ENCODE measurements at regions not wholly inside any gene's neighbourhood (a gene's known extent, or its start where the extent isn't known, plus 50 kb on each side); places are given as distances from the start of the nearest gene placed in this dataset.

DNA sequence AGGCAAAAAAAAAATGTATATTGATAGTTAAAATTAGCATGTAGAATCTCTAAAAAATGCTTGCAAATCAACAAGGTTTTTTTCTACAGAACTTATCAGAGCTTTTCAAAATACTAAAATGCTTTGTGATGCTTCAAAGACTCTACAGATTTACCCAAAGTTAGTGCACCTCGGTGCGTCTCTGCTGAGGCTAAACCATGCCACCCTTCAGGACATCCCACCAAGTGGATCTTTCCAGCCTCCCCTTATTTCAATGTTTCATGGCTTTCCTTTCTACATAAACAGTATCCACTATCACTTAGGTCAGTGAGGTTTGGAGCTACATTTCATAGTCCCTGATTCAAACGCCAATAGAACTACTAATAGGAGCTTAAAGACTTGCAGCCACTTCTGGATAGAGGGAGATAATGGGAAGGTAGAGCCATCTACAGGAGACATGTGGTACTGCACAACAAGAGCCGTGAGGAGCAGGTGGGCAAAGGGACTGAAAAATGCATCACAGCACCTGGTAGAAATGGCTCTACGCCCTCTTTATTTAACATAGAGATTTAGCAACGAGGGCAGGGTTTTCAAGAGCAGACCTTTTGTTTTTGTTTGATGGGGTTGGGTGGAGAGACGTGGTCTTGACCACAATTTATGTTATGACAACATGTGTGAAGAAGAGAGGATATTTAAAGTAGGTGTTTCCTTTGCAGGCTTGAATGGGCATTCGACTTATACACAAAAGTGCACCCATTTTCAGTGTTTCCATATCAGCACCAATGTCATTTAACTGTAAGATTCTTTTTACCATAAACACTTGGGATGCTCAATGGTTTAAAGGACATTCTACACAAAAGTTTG is 56.1 kb upstream of the SLC35G4 start:
- peak; percentile 48 for DNase-seq (ENCODE audit: low spot score)

DNA sequence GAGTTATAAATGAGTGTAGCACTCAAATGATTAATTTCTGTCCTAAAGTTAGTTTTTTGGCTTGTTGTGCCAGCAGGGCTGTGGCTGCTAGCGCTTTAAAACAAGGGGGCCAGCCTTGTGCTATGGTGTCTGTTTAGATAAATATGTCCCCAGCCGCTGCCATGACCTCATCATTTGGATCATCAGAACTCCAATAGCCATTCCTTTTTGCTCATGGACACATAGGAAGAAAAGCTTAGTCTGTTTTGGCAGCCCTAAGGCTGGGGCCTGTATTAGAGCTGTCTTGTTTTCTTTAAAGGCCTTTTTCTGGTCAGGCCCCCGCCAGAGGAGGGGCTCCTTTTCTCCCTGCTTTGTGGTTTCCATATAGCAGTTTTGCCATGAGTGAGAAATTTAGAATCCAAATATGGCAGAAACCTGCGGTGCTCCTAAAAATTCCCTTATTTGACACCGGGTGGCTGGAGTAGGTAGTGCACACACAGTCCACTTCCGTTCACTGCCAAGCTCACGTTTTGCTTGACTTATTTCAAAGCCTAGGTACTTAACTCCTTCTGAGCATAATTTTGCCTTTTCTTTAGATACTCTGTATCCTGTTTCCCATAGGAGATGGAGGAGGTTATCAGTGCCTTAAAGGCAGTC is 60.4 kb upstream of the SLC35G4 start:
- DNase-seq (ENCODE audit: low spot score), result no peak

DNA sequence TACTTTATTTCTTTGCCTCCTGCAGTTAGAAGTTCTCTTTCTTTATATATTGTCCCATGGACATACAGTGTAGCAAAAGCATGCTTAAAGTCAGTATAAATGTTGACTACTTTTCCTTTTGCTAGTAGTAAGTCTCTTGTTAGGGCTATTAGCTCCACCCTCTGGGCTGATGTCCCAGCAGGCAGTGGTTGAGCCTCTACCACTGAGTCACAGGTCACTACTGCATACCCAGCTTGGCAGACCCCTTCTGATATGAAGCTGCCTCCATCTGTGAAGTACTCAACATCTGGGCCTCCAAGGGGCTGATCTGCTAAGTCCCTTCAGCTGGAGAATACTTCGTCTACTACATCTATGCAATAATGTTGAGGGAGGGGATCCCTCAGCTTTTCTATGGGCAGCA is 61.0 kb upstream of the SLC35G4 start:
- DNase-seq (ENCODE audit: low spot score), result no peak

- no peak for DNase-seq (ENCODE audit: low spot score)
Measured at GRCh38 chr18:11544060-11544633, 65.2 kb upstream of the SLC35G4 start.

- DNase-seq (ENCODE audit: low spot score), result no peak
Measured at GRCh38 chr18:11541179-11541578, 68.2 kb upstream of the SLC35G4 start.

DNA sequence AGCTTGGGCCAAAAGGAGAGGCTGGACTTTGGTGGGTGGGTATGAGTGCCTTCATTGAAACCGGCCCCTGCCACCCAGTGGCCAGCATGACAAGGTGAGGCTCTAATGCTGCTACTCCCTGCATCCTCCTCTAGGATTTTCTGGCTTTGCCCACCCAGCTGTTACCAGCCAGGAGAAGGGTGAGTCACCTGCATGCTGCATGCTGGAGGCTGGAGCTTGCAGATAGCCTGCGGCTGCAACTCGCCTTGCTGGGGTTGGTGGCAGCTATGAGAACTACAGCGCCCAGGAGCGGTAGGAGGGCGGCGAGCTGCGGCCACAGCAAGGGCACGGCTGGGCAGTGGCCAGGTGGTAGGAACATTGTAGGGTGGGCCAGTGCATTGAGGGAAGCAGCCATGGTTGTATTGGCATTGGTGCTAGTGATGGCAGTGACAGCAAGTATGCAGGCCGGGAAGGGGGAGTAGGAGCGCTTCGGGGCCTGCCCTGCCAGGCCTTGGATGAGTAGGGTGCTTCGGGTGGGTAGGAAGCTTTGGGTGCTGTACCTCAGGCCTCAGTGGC is 75.4 kb upstream of the SLC35G4 start:
- DNase-seq (ENCODE audit: low spot score), result no peak

DNA sequence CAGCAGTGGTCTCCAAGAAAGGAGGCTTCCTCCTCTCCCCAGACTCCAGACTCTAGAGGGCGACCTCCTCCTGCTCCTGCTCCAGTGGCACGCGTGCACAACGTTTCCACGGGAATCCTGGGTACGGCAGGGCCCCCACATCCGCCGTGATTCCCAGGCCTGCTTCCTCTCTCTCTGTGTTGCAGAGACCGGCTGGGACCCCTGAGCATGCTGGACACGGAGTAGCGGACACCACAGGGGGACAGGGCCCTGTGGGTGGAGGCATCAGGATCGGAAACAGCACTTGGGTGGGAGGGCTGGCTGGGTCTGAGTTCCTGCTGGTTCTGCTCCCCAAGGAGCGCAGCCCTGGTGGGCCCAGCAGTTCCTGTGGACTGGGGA is 75.9 kb upstream of the SLC35G4 start:
- no peak for DNase-seq (ENCODE audit: low spot score)

DNA sequence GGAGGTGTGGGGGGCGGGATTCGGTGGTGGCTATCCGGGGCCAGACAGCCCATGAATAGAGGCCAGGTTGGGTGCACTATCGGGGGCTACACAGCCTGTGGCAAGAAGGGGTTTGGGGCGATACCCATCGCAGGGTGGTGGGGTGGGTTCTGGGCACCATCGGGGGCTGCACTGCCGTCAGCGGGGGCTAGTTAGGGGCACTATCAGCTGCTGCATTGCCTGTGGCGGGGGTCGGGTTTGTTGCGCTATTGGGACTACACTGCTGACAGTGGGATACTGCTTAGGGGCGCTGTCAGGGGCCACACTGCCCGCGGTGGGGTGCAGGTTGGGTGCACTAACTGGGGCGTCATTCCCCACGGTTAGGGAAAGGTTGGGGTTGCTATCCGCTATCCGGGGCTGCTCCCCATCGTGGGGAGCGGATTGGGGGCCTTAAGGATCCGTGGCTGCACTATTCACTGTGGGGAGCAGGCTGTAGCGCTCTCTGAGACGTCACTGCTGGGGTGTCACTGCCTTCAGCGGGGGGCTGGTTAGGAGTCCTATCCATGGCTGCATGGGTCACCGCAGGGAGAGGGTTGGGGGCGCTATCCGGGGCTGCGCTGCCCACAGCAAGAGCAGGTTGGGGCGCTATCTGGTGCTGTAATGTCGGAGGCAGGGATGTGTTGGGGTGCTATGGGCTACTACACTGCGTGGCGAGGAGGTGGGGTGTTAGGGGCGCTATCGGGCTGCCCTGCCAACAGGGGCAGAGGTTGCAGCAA is 76.5 kb upstream of the SLC35G4 start:
- DNase-seq (ENCODE audit: low spot score), result no peak

GRCh38 chr18:11529081-11529480 is 80.3 kb upstream of the SLC35G4 start:
- no peak for DNase-seq (ENCODE audit: low spot score)

GRCh38 chr18:11526675-11527074 is 82.7 kb upstream of the SLC35G4 start:
- no peak for DNase-seq (ENCODE audit: low spot score)

DNA sequence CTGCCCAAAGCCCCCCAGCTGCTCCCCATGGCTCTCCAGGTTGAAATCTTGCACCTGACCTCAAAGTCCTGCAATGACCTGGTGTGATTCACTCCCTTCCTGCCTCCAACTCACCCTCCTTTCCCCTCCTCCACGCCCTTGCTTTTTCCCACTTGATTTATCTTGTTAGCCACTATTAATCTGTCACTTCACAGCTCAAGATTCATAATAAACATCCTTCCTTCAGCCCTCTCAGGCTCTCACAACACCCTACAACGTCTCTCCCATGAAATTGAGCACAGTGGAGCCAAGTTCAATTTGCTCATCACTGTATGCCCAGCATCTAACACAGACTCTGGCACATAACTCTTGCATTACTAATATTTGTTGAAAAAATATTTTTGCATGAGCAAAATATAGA is 85.6 kb upstream of the SLC35G4 start:
- DNase-seq (ENCODE audit: low spot score), result no peak

DNA sequence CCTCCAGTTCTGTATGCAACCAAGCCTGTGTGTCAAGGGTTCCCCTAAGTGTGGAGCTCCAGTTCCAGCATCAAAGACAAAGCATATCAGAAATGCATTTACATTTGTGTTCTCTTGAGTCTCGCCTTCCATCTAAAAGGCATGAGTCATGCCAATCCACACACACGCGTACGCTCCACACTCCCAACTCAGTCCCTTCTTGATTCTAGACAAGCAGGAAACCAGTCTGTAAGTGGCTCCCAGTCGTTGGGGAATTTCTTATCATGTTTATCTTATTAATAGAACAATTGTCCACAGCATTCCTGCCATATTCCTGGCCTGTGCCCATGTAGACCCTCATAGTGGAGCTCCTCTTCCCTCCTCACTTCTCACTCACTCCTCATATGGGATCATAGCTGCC is 86.4 kb upstream of the SLC35G4 start:
- no peak for DNase-seq (ENCODE audit: low spot score)

DNA sequence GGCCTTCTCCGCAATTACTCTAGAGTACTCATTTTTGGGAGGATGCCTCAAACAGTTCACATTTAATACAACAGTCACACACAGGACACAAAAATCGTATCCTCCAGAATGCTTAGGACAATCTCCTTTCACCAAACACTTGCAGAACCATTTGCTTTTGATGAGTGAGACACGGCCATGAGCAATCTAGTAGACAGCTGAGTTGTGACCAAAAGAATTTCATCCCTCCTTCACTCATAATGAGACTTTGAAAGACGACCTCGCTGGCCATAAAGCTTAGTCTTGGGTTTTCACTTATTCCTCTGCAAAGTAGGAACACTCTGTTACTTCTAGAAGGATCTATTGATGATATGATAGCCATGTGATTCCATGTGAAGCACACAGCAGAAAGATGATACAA is 87.5 kb upstream of the SLC35G4 start:
- no peak for DNase-seq (ENCODE audit: low spot score)

DNA sequence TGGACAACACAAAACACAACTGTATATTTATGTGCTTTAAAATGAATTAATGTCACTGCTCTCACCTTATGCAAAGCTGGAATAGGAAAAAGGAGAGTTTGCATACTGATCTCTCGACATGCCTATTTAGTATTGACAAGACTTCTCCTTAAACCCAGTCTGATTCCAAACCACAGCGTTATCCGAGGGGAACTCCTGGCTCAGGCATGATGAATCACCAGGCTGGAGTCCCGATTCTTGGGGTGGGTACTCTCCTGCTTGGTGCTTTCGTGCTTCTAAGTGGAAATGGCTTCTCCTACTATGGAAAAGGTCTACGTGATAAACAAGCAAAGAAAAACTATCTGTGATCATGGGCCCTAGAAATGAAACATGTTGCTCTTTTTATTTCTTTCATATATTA is 88.9 kb upstream of the SLC35G4 start:
- no peak for DNase-seq (ENCODE audit: low spot score)

- DNase-seq (ENCODE audit: low spot score), result peak; percentile 71
Measured at GRCh38 chr18:11518788-11519685, 90.4 kb upstream of the SLC35G4 start.

GRCh38 chr18:11517704-11518103 is 91.7 kb upstream of the SLC35G4 start:
- DNase-seq (ENCODE audit: low spot score), result no peak

DNA sequence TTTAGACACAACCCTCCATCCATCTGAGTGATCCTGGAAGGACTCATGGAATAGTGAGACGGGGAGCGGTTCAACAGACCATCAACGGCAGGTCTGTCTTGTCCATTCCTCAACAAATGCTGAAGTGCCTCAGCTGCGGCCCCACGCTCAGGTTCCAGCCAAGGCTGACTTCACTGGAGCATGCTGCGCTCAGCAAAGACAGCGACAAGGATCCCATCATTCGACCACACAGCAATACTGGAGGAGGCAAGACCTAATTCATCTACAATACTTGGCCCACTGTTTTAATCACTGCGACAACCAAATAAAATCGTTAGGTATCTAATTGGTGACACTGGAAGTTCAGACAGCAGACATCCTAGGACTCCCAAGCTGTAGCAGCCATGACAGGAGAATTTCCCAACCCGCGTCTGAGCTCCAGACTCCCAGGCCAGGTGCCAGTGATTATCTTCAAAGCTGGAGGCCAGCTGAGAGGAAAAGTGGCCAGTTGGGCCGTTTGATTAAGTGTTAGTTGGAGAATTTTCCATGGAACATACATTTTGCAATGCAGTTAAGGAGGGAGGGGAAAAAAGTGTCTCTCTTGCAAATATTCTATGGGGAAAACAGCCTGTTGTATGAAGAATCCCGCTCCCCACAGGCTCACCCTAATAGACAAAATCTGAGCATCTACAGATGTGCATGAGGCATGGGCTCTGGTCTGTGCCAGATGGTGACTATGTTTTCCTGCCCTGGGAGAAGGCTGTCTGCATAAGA is 92.5 kb upstream of the SLC35G4 start:
- no peak for DNase-seq (ENCODE audit: low spot score)

DNA sequence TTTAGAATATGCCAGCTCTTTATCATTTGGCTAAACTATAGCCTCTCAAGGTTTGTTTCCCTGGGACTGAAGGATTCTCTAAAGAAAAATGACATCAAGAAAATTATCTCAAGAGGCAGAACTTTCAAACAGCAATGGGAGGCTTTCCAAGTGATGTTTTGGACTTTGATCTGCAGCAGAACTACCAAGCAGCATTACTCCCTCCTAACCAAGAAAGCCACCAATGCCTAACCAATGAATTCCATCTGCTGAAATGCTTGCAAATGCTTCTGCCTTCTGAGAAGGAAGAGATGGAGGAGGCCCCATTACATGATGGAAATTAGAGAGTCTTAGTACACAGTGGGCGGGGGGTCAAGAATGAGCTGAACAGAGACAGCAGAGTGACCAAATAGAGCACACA is 95.1 kb upstream of the SLC35G4 start:
- DNase-seq (ENCODE audit: low spot score), result no peak

DNA sequence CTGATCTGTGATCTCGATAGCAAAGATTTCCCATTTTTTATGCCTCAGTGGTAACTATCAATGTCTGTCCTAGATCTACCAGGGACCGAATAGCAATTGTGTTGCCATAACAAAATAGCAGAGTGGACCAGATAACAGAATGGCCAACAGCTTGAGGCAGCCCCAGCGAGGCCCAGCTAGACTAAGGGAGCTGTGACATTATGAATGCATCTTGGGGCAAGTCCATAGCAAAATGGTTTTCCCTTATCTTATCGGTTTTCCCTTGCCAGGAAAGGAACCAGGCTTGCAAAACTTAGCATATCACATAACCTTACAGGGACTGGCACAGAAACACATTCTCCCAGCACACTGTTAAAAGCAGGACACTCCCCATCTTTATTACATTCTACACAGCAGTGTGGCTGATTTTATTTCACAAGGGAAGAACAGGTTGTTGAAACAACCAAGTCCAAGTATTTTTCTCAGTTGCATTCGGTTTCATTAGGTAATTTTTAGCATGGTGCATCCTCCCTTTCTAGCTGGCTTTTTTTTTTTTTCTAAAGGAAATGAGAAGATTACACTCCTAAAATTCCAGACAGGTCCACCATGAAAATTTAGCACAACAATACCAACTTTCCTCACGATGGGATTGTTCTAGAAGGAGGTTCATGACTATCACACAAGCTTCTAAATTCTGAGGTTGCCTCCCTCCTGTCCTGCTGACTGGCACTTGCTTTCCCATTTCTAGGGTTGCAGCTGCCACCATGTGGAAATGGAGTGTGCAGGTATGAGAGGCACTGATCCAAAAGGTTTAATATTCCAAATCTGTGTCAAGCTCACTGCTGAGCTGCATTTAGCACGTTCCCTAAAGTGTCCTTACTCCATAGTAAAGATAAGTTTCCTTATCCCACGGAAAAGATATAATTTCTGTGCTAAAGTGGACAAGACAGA is 97.0 kb upstream of the SLC35G4 start:
- peak; percentile 30 for DNase-seq (ENCODE audit: low spot score)

Measured in COLO829 (cell line).